SK-N-MC (cell line): ENCODE measurements at regions not wholly inside any gene's neighbourhood (a gene's known extent, or its start where the extent isn't known, plus 50 kb on each side); places are given as distances from the start of the nearest gene placed in this dataset.

Experiments
- EZH2 ChIP-seq: fragments of 200-600 bp; sonication (generic); IDR thresholded peaks from one replicate; pipeline ENCODE4 v1.6.1; 2017; ENCODE audit warnings: antibody characterized with exemption
- FOXP2 ChIP-seq: optimal IDR thresholded peaks from 2 replicates; pipeline ENCODE3; 2011; ENCODE audit warnings: mild to moderate bottlenecking, moderate library complexity; ENCODE audit not compliant: insufficient read depth; ENCODE audit errors: extremely low read length, control extremely low read depth
- POLR2AphosphoS5 ChIP-seq: IDR thresholded peaks from 2 replicates; pipeline ENCODE4 v1.6.1; 2012; ENCODE audit warnings: mild to moderate bottlenecking, low read depth, low read length, borderline replicate concordance

GRCh38 chr5:119833176-119833575 is 203.8 kb downstream of the FAM170A start:
- TF ChIP-seq EZH2 (no peak), POLR2AphosphoS5 (no peak), FOXP2 (no peak)
